GM13976 (cell line): ENCODE measurements at regions not wholly inside any gene's neighbourhood (a gene's known extent, or its start where the extent isn't known, plus 50 kb on each side); places are given as distances from the start of the nearest gene placed in this dataset.

Source experiments
- DNase-seq: peaks from one replicate; pipeline ENCODE4 v3.0.0; 2012; ENCODE audit warnings: low spot score
- CTCF ChIP-seq: IDR thresholded peaks from 2 replicates; pipeline ENCODE4 v1.5.1; 2012; ENCODE audit warnings: borderline replicate concordance, mild to moderate bottlenecking; ENCODE audit not compliant: insufficient read depth; ENCODE audit errors: extremely low read depth, missing control alignments, control extremely low read depth
- in situ Hi-C: fragments of 300-500 bp; cut with MboI; formaldehyde crosslinking; loops from one replicate; pipeline ENCODE4 v1.12.0; 2022; ENCODE audit warnings: low sequenced_read_pairs, mixed read lengths, inconsistent platforms; ENCODE audit not compliant: unreplicated experiment

- no peak for TF ChIP-seq CTCF
- in situ Hi-C loops, result no loop called here
- DNase-seq, result no peak
Observed at GRCh38 chr15:38079236-38079635, 144.8 kb downstream of the TMCO5A start.

- in situ Hi-C loops, result no loop called here
- TF ChIP-seq CTCF, result no peak
- no peak for DNase-seq
Observed at GRCh38 chr15:38080651-38081275, 146.3 kb downstream of the TMCO5A start.

GRCh38 chr15:38084289-38084688 lies 149.8 kb downstream of the TMCO5A start:
- in situ Hi-C loops, result no loop called here
- TF ChIP-seq CTCF, result no peak
- DNase-seq, result peak; percentile 30

GRCh38 chr15:38085114-38085513 lies 150.7 kb downstream of the TMCO5A start:
- no peak for DNase-seq
- TF ChIP-seq CTCF, result no peak
- in situ Hi-C loops, result no loop called here

GRCh38 chr15:38085931-38086568 lies 151.6 kb downstream of the TMCO5A start:
- no peak for DNase-seq
- in situ Hi-C loops, result no loop called here
- TF ChIP-seq CTCF, result no peak

DNA sequence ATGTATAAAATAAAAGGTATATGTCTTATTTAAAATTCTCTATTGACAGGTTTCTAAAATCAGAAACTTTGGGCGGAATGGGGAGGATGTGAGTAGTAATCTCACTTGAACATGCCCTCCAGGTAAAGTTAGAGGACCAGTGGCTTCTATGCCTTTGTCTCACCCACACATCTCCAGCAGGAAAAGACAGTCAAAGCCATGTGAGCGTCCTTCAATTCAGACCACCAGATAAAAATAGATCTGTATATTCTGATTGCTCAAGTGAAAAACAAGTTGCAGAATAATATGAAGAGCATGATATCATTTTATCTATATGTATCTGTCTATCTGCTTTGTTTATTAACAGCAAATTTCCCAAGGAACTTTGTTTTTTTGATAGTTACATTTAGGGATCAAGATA lies 152.2 kb downstream of the TMCO5A start:
- TF ChIP-seq CTCF, result no peak
- no peak for DNase-seq
- in situ Hi-C loops, result no loop called here
